HEK293T (cell line): ENCODE measurements at regions not wholly inside any gene's neighbourhood (a gene's known extent, or its start where the extent isn't known, plus 50 kb on each side); places are given as distances from the start of the nearest gene placed in this dataset.

Experiments
- BHLHE40 ChIP-seq: fragments of 450-650 bp; IDR thresholded peaks from 2 replicates; pipeline ENCODE4 v1.6.1; 2016; ENCODE audit warnings: mild to moderate bottlenecking, moderate library complexity, borderline replicate concordance
- ELF4 ChIP-seq: fragments of 450-650 bp; IDR thresholded peaks from 2 replicates; pipeline ENCODE4 v1.6.1; 2017; ENCODE audit warnings: antibody characterized with exemption
- FOXA1 ChIP-seq: fragments of 450-650 bp; IDR thresholded peaks from 2 replicates; pipeline ENCODE4 v1.6.1; 2016; ENCODE audit warnings: mild to moderate bottlenecking
- FOXK2 ChIP-seq: fragments of 450-650 bp; IDR thresholded peaks from 2 replicates; pipeline ENCODE4 v1.6.1; 2016; ENCODE audit warnings: mild to moderate bottlenecking
- HDGF ChIP-seq: fragments of 450-650 bp; IDR thresholded peaks from 2 replicates; pipeline ENCODE4 v1.6.1; 2017; ENCODE audit warnings: antibody characterized with exemption, borderline replicate concordance
- NFRKB ChIP-seq: fragments of 450-650 bp; IDR thresholded peaks from 2 replicates; pipeline ENCODE4 v1.6.1; 2016; ENCODE audit warnings: mild to moderate bottlenecking, moderate library complexity
- SP1 ChIP-seq: fragments of 450-650 bp; IDR thresholded peaks from 2 replicates; pipeline ENCODE4 v1.6.1; 2017
- SUZ12 ChIP-seq: fragments of 450-650 bp; IDR thresholded peaks from 2 replicates; pipeline ENCODE4 v1.6.1; 2016; ENCODE audit warnings: mild to moderate bottlenecking

- TF ChIP-seq FOXA1 (no peak), SP1 (no peak), FOXK2 (no peak), HDGF (no peak), NFRKB (no peak), ELF4 (no peak), BHLHE40 (no peak), SUZ12 (no peak)
Observed at GRCh38 chr17:77542551-77543490, 402.1 kb downstream of the SEC14L1 start.
